ENCODE measurements at regions not wholly inside any gene's neighbourhood (a gene's known extent, or its start where the extent isn't known, plus 50 kb on each side); places are given as distances from the start of the nearest gene placed in this dataset.

DNA sequence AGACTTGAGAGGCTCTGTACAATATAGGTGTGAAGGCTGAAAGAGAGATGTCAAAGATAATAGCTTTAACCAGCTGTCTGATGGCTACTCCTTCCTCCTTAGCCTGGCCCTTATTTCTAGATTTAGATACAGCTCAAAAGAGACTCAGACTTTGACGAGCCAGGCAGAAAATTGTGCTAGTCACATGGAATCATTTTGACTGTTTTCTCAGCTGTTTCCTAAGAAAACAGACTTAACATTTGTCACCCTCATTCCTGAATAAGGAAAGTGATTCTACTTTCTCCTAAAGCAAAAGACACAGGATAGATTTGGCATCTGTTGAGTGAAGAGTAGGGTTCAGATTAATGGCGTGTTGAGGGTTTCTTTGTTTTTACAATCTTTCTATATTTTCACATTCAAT, 340.7 kb downstream of the DHX15 start:
- TF ChIP-seq, protein P1, sequence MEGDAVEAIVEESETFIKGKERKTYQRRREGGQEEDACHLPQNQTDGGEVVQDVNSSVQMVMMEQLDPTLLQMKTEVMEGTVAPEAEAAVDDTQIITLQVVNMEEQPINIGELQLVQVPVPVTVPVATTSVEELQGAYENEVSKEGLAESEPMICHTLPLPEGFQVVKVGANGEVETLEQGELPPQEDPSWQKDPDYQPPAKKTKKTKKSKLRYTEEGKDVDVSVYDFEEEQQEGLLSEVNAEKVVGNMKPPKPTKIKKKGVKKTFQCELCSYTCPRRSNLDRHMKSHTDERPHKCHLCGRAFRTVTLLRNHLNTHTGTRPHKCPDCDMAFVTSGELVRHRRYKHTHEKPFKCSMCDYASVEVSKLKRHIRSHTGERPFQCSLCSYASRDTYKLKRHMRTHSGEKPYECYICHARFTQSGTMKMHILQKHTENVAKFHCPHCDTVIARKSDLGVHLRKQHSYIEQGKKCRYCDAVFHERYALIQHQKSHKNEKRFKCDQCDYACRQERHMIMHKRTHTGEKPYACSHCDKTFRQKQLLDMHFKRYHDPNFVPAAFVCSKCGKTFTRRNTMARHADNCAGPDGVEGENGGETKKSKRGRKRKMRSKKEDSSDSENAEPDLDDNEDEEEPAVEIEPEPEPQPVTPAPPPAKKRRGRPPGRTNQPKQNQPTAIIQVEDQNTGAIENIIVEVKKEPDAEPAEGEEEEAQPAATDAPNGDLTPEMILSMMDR (IDR thresholded peaks at IDR 0.05; ENCODE audit: insufficient read depth, low read length): no peak
- TF ChIP-seq POLR2AphosphoS5 (IDR thresholded peaks at IDR 0.05; ENCODE audit: low read depth): no peak
- TF ChIP-seq, protein P2, sequence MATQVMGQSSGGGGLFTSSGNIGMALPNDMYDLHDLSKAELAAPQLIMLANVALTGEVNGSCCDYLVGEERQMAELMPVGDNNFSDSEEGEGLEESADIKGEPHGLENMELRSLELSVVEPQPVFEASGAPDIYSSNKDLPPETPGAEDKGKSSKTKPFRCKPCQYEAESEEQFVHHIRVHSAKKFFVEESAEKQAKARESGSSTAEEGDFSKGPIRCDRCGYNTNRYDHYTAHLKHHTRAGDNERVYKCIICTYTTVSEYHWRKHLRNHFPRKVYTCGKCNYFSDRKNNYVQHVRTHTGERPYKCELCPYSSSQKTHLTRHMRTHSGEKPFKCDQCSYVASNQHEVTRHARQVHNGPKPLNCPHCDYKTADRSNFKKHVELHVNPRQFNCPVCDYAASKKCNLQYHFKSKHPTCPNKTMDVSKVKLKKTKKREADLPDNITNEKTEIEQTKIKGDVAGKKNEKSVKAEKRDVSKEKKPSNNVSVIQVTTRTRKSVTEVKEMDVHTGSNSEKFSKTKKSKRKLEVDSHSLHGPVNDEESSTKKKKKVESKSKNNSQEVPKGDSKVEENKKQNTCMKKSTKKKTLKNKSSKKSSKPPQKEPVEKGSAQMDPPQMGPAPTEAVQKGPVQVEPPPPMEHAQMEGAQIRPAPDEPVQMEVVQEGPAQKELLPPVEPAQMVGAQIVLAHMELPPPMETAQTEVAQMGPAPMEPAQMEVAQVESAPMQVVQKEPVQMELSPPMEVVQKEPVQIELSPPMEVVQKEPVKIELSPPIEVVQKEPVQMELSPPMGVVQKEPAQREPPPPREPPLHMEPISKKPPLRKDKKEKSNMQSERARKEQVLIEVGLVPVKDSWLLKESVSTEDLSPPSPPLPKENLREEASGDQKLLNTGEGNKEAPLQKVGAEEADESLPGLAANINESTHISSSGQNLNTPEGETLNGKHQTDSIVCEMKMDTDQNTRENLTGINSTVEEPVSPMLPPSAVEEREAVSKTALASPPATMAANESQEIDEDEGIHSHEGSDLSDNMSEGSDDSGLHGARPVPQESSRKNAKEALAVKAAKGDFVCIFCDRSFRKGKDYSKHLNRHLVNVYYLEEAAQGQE (IDR thresholded peaks at IDR 0.05; ENCODE audit: insufficient replicate concordance, low read depth): no peak

Data from HL-60 (cell line).